IMR-90 (cell line): ENCODE measurements at regions not wholly inside any gene's neighbourhood (a gene's known extent, or its start where the extent isn't known, plus 50 kb on each side); places are given as distances from the start of the nearest gene placed in this dataset.

Experiments used
- ATAC-seq: fragments of 200-7000 bp; cut with Tn5 transposase; 2 replicates; pipeline ENCODE4 v1.9.1; 2020; ENCODE audit warnings: low read depth, mild to moderate bottlenecking, moderate library complexity
- BruUV-seq: library from RNA; stranded (reverse); fragments of 400-500 nt; replicated peaks from 2 replicates; lab custom pipeline; 2021; lab: Mats Ljungman, UMichigan
- CTCF ChIA-PET: fragments of 300-600 bp; formaldehyde crosslinking; extraction: SDS; loops from one replicate; lab custom pipeline; 2021; ENCODE audit warnings: antibody characterized with exemption; lab: Yijun Ruan, JAX
- POLR2A ChIA-PET: fragments of 300-600 bp; sonication (Branson Sonifier 250); formaldehyde crosslinking; loops from one replicate; lab custom pipeline; 2022; ENCODE audit warnings: antibody characterized with exemption; ENCODE audit not compliant: unreplicated experiment; lab: Charles Lee
- DNase-seq: peaks from one replicate; pipeline ENCODE4 v3.0.0; 2013
- H2AFZ ChIP-seq: replicated peaks from 2 replicates; pipeline ENCODE3; 2013; ENCODE audit warnings: low read length, mild to moderate bottlenecking; ENCODE audit not compliant: poor library complexity
- H2AK5ac ChIP-seq: 2 replicates; pipeline ENCODE4 v1.6.1; 2013; ENCODE audit warnings: low read depth, low read length, inconsistent platforms
- H2AK9ac ChIP-seq: replicated peaks from 2 replicates; pipeline ENCODE3; 2013; ENCODE audit warnings: mild to moderate bottlenecking, low read depth, low read length, moderate library complexity; ENCODE audit not compliant: poor library complexity
- H2BK120ac ChIP-seq: 2 replicates; pipeline ENCODE4 v1.6.1; 2013; ENCODE audit warnings: low read depth, low read length, inconsistent platforms
- H2BK15ac ChIP-seq: 3 replicates; pipeline ENCODE4 v1.6.1; 2013; ENCODE audit warnings: low read depth, low read length, inconsistent platforms
- H2BK20ac ChIP-seq: 2 replicates; pipeline ENCODE4 v1.6.1; 2013; ENCODE audit warnings: low read depth, mild to moderate bottlenecking, inconsistent platforms, low read length, moderate library complexity
- H2BK5ac ChIP-seq: 2 replicates; pipeline ENCODE4 v1.6.1; 2013; ENCODE audit warnings: mild to moderate bottlenecking, low read depth, low read length, inconsistent platforms; ENCODE audit not compliant: poor library complexity, severe bottlenecking
- H3K14ac ChIP-seq: replicated peaks from 2 replicates; pipeline ENCODE4 v1.6.1; 2013; ENCODE audit warnings: low read depth, low read length, inconsistent platforms
- H3K18ac ChIP-seq: 2 replicates; pipeline ENCODE4 v1.6.1; 2013; ENCODE audit warnings: low read depth, low read length, control low read depth
- H3K23ac ChIP-seq: 2 replicates; pipeline ENCODE4 v1.6.1; 2013; ENCODE audit warnings: low read depth, low read length, inconsistent platforms
- H3K27ac ChIP-seq: 2 replicates; pipeline ENCODE4 v1.5.1; 2013; ENCODE audit warnings: mild to moderate bottlenecking, control low read depth, low read length; ENCODE audit not compliant: insufficient read depth
- H3K27me3 ChIP-seq: 2 replicates; pipeline ENCODE4 v1.6.1; 2013; ENCODE audit warnings: low read length; ENCODE audit not compliant: control insufficient read depth, insufficient read depth
- H3K36me3 ChIP-seq: 2 replicates; pipeline ENCODE4 v1.6.1; 2013; ENCODE audit warnings: low read length, mixed read lengths; ENCODE audit not compliant: control insufficient read depth, insufficient read depth
- H3K4ac ChIP-seq: 2 replicates; pipeline ENCODE4 v1.6.1; 2013; ENCODE audit warnings: low read depth, low read length, inconsistent platforms
- H3K4me1 ChIP-seq: 2 replicates; pipeline ENCODE4 v1.6.1; 2013; ENCODE audit warnings: low read length, mixed read lengths; ENCODE audit not compliant: control insufficient read depth, insufficient read depth
- H3K4me2 ChIP-seq: 2 replicates; pipeline ENCODE4 v1.6.1; 2013; ENCODE audit warnings: low read depth, mild to moderate bottlenecking, control low read depth, low read length, moderate library complexity
- H3K4me3 ChIP-seq: 2 replicates; pipeline ENCODE4 v1.5.1; 2013; ENCODE audit warnings: low read depth, mild to moderate bottlenecking, control low read depth, low read length, moderate library complexity; ENCODE audit not compliant: insufficient read depth
- H3K56ac ChIP-seq: 2 replicates; pipeline ENCODE4 v1.6.1; 2013; ENCODE audit warnings: low read length, inconsistent platforms; ENCODE audit not compliant: insufficient read depth; ENCODE audit errors: extremely low read depth
- H3K79me1 ChIP-seq, 2 experiments: 2 replicates each; pipeline ENCODE4 v1.6.1; 2013; ENCODE audit warnings: low read length in 2 of 2, inconsistent platforms in 1 of 2, low read depth in 1 of 2
- H3K9ac ChIP-seq: 2 replicates; pipeline ENCODE4 v1.6.1; 2013; ENCODE audit warnings: low read depth, low read length, control low read depth
- H3K9me1 ChIP-seq: 2 replicates; pipeline ENCODE4 v1.6.1; 2013; ENCODE audit warnings: low read length, inconsistent platforms; ENCODE audit not compliant: insufficient read depth
- H3K9me3 ChIP-seq: 2 replicates; pipeline ENCODE4 v1.6.1; 2013; ENCODE audit warnings: low read length; ENCODE audit not compliant: control insufficient read depth, insufficient read depth
- H4K20me1 ChIP-seq: 2 replicates; pipeline ENCODE4 v1.6.1; 2013; ENCODE audit warnings: low read length, inconsistent platforms; ENCODE audit not compliant: insufficient read depth
- H4K5ac ChIP-seq: 2 replicates; pipeline ENCODE4 v1.6.1; 2013; ENCODE audit warnings: mild to moderate bottlenecking, low read depth, low read length, control low read depth
- H4K8ac ChIP-seq, 2 experiments: 2 replicates each; pipeline ENCODE4 v1.6.1; 2013; ENCODE audit warnings: low read depth in 2 of 2, low read length in 2 of 2, control low read depth in 1 of 2, inconsistent platforms in 1 of 2
- H4K91ac ChIP-seq: 2 replicates; pipeline ENCODE4 v1.6.1; 2013; ENCODE audit warnings: low read depth, low read length, inconsistent platforms; ENCODE audit not compliant: insufficient read depth
- BHLHE40 ChIP-seq: fragments of 150-350 bp; IDR thresholded peaks from 2 replicates; pipeline ENCODE4 v1.6.1; 2016; ENCODE audit warnings: mild to moderate bottlenecking, low read depth, low read length
- CEBPB ChIP-seq: IDR thresholded peaks from 2 replicates; pipeline ENCODE4 v1.6.1; 2012; ENCODE audit warnings: low read depth, low read length, improper control_type of control experiment
- CHD1 ChIP-seq: IDR thresholded peaks from 2 replicates; pipeline ENCODE4 v1.6.1; 2012; ENCODE audit warnings: low read depth, low read length, improper control_type of control experiment
- CTCF ChIP-seq: conservative IDR thresholded peaks from 2 replicates; pipeline ENCODE4 v1.5.1; 2012; ENCODE audit warnings: mild to moderate bottlenecking, low read depth, low read length, improper control_type of control experiment
- FOS ChIP-seq: fragments of 150-350 bp; IDR thresholded peaks from 2 replicates; pipeline ENCODE4 v1.6.1; 2016; ENCODE audit warnings: low read depth, low read length
- MAFK ChIP-seq: IDR thresholded peaks from 2 replicates; pipeline ENCODE4 v1.6.1; 2012; ENCODE audit warnings: low read depth, low read length, improper control_type of control experiment
- MAZ ChIP-seq: IDR thresholded peaks from 2 replicates; pipeline ENCODE4 v1.6.1; 2012; ENCODE audit warnings: low read depth, mild to moderate bottlenecking, low read length, improper control_type of control experiment, moderate library complexity, borderline replicate concordance
- MXI1 ChIP-seq: IDR thresholded peaks from 2 replicates; pipeline ENCODE4 v1.6.1; 2012; ENCODE audit warnings: low read depth, mild to moderate bottlenecking, low read length, moderate library complexity, borderline replicate concordance
- RAD21 ChIP-seq: IDR thresholded peaks from 2 replicates; pipeline ENCODE4 v1.6.1; 2012; ENCODE audit warnings: low read length, improper control_type of control experiment
- RCOR1 ChIP-seq: IDR thresholded peaks from 2 replicates; pipeline ENCODE4 v1.6.1; 2012; ENCODE audit warnings: mild to moderate bottlenecking, low read length, improper control_type of control experiment; ENCODE audit not compliant: insufficient replicate concordance
- RFX5 ChIP-seq: IDR thresholded peaks from 2 replicates; pipeline ENCODE4 v1.8.0; 2012; ENCODE audit warnings: low read depth, mild to moderate bottlenecking, low read length, moderate library complexity
- SMC3 ChIP-seq: fragments of 150-350 bp; IDR thresholded peaks from 2 replicates; pipeline ENCODE4 v1.6.1; 2016; ENCODE audit warnings: low read depth, mild to moderate bottlenecking, antibody characterized with exemption, low read length, moderate library complexity
- USF2 ChIP-seq: fragments of 150-350 bp; IDR thresholded peaks from 2 replicates; pipeline ENCODE4 v1.6.1; 2017; ENCODE audit warnings: mild to moderate bottlenecking, antibody characterized with exemption, low read length, low read depth
- WGBS, 2 experiments: methylation state at CpG; one replicate each; pipeline versions ENCODE4 v1.1.5 to v1.1.7; 2013; ENCODE audit warnings: missing lambda C conversion rate in 2 of 2; ENCODE audit not compliant: insufficient read length in 1 of 2; ENCODE audit errors: extremely low coverage in 2 of 2; 5-methylcytosine and 5-hydroxymethylcytosine counted together
- dilution Hi-C: fragments of 300-500 bp; cut with HindIII; formaldehyde crosslinking; loops from one replicate; pipeline ENCODE4 v1.14.3; 2018; ENCODE audit warnings: low sequenced_read_pairs; ENCODE audit not compliant: unreplicated experiment
- in situ Hi-C: fragments of 300-500 bp; cut with MboI; formaldehyde crosslinking; loops from 3 replicates; pipeline ENCODE4 v1.14.3; 2019; ENCODE audit warnings: low sequenced_read_pairs, inconsistent platforms, mixed read lengths
- intact Hi-C: fragments of 100-400 bp; cut with micrococcal nuclease; formaldehyde crosslinking; loops from 2 replicates; pipeline ENCODE4 v1.10.0; 2022
- TF ChIP-seq, protein P1 (sequence below): fragments of 150-350 bp; IDR thresholded peaks from 2 replicates; pipeline ENCODE4 v1.6.1; 2016; ENCODE audit warnings: low read depth, mild to moderate bottlenecking, low read length, moderate library complexity, borderline replicate concordance

DNA sequence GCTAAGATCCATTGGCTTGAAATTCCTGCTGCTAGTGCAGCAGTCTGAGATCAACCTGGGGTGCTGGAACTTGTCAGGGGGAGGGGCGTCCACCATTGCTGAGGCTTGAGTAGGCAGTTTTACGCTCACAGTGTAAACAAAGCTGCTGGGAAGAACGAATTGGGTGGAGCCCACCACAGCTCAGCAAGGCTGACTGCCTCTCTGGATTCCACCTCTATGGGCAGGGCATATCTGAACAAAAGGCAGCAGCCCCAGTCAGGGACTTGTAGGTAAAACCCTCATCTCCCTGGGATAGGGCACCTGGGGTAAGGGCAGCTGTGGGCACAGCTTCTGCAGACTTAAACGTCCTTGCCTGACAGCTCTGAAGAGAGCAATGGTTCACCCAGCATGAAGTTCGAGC is 191.7 kb downstream of the ALG10B start:
- ChIA-PET CTCF (no interaction called here), POLR2A (no interaction called here)
- dilution Hi-C loops: no loop called here
- Histone ChIP-seq H3K23ac (no peak overlapping the region), H2BK20ac (no peak overlapping the region), H4K20me1 (no peaks in the 10 kb centered on the region), H3K4me1 (no peaks in the 10 kb centered on the region), H2BK15ac (no peak overlapping the region), H3K9ac (no peak overlapping the region), H3K27ac (no peak overlapping the region), H3K18ac (no peak overlapping the region), H3K56ac (no peak overlapping the region), H4K8ac (no peak overlapping the region), H4K91ac (no peak overlapping the region), H4K5ac (no peak overlapping the region), H2AK9ac (no peak overlapping the region), H3K36me3 (no peaks in the 10 kb centered on the region), H3K9me3 (peaks cover 8% of the 10 kb centered on the region), H2AK5ac (no peak overlapping the region), H3K9me1 (no peaks in the 10 kb centered on the region), H2AFZ (no peak overlapping the region), H3K14ac (no peak overlapping the region), H2BK5ac (no peak overlapping the region), H3K4me2 (no peak overlapping the region), H2BK120ac (no peak overlapping the region), H3K79me1 (no peaks in the 10 kb centered on the region), H3K27me3 (no peaks in the 10 kb centered on the region), H3K4me3 (no peak overlapping the region), H3K4ac (no peak overlapping the region)
- in situ Hi-C loops: no loop called here
- intact Hi-C loops: no loop called here
- no TSS peak for BruUV-seq
- WGBS, 2 experiments: 12% methylated on average over 3 of the region's 5 CpGs; no CpG with 5 or more reads in 1 of the 2 experiments
- ATAC-seq (no peak), DNase-seq (no peak)
- TF ChIP-seq CEBPB (no peak), CTCF (no peak), SMC3 (no peak), MAZ (no peak), RCOR1 (no peak), BHLHE40 (no peak), USF2 (no peak), CHD1 (no peak), MAFK (no peak), RAD21 (no peak), FOS (no peak), RFX5 (no peak), MXI1 (no peak)
- TF ChIP-seq, protein P1, sequence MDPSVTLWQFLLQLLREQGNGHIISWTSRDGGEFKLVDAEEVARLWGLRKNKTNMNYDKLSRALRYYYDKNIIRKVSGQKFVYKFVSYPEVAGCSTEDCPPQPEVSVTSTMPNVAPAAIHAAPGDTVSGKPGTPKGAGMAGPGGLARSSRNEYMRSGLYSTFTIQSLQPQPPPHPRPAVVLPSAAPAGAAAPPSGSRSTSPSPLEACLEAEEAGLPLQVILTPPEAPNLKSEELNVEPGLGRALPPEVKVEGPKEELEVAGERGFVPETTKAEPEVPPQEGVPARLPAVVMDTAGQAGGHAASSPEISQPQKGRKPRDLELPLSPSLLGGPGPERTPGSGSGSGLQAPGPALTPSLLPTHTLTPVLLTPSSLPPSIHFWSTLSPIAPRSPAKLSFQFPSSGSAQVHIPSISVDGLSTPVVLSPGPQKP: no peak
